Astrocyte (in vitro differentiated cells and primary cell): ENCODE measurements at regions not wholly inside any gene's neighbourhood (a gene's known extent, or its start where the extent isn't known, plus 50 kb on each side); places are given as distances from the start of the nearest gene placed in this dataset.

ENCODE experiments used
- CTCF ChIP-seq: IDR thresholded peaks from 2 replicates; pipeline ENCODE4 v1.5.1; 2011; ENCODE audit warnings: low read depth, mild to moderate bottlenecking, inconsistent platforms, low read length, moderate library complexity; ENCODE audit not compliant: insufficient read depth
- EZH2 ChIP-seq: IDR thresholded peaks from 2 replicates; pipeline ENCODE4 v1.6.1; 2012; ENCODE audit warnings: mild to moderate bottlenecking, low read length, inconsistent platforms; ENCODE audit not compliant: insufficient read depth

- TF ChIP-seq CTCF (no peak), EZH2 (no peak)
These were observed 96.1 kb downstream of the KCNA5 start for GRCh38 chr12:5139751-5140150.
